Superior temporal gyrus (tissue), 1 donor: ENCODE measurements at regions not wholly inside any gene's neighbourhood (a gene's known extent, or its start where the extent isn't known, plus 50 kb on each side); places are given as distances from the start of the nearest gene placed in this dataset.

Source experiments
- DNase-seq: peaks from one replicate; pipeline ENCODE4 v3.0.0-alpha.2; 2016; ENCODE audit errors: extremely low spot score

- DNase-seq = no peak
These were observed 419.6 kb downstream of the MED13L start for GRCh38 chr12:115857923-115858322.

- no peak for DNase-seq
These were observed 420.2 kb downstream of the MED13L start for GRCh38 chr12:115857160-115857920.

GRCh38 chr12:115852054-115852453, 425.4 kb downstream of the MED13L start:
- no peak for DNase-seq

GRCh38 chr12:115850957-115851356, 426.5 kb downstream of the MED13L start:
- DNase-seq = no peak

GRCh38 chr12:115849262-115849943, 428.1 kb downstream of the MED13L start:
- DNase-seq = no peak

GRCh38 chr12:115847398-115847797, 430.1 kb downstream of the MED13L start:
- DNase-seq = no peak

- DNase-seq = no peak
These were observed 431.0 kb downstream of the MED13L start for GRCh38 chr12:115846516-115846915.

GRCh38 chr12:115840159-115840558, 437.3 kb downstream of the MED13L start:
- no peak for DNase-seq

GRCh38 chr12:115838952-115839351, 438.5 kb downstream of the MED13L start:
- DNase-seq = no peak

- DNase-seq = no peak
These were observed 440.3 kb downstream of the MED13L start for GRCh38 chr12:115837220-115837619.

- no peak for DNase-seq
These were observed 442.0 kb downstream of the MED13L start for GRCh38 chr12:115835445-115835844.

- DNase-seq = no peak
These were observed 443.8 kb downstream of the MED13L start for GRCh38 chr12:115833704-115834103.

GRCh38 chr12:115830633-115831032, 446.9 kb downstream of the MED13L start:
- DNase-seq = no peak

GRCh38 chr12:115830070-115830469, 447.4 kb downstream of the MED13L start:
- no peak for DNase-seq

GRCh38 chr12:115828168-115828567, 449.3 kb downstream of the MED13L start:
- no peak for DNase-seq

- DNase-seq = no peak
These were observed 452.4 kb downstream of the MED13L start for GRCh38 chr12:115824936-115825602.

- DNase-seq = no peak
These were observed 453.9 kb downstream of the MED13L start for GRCh38 chr12:115823635-115824034.

- DNase-seq = no peak
These were observed 456.8 kb downstream of the MED13L start for GRCh38 chr12:115820656-115821055.

GRCh38 chr12:115818973-115819372, 458.5 kb downstream of the MED13L start:
- DNase-seq = no peak

GRCh38 chr12:115817389-115817788, 460.1 kb downstream of the MED13L start:
- no peak for DNase-seq

GRCh38 chr12:115815924-115816323, 461.6 kb downstream of the MED13L start:
- no peak for DNase-seq

- DNase-seq = no peak
These were observed 464.2 kb downstream of the MED13L start for GRCh38 chr12:115813256-115813655.

- DNase-seq = no peak
These were observed 465.6 kb downstream of the MED13L start for GRCh38 chr12:115811929-115812328.
